ENCODE measurements at regions not wholly inside any gene's neighbourhood (a gene's known extent, or its start where the extent isn't known, plus 50 kb on each side); places are given as distances from the start of the nearest gene placed in this dataset.

DNA sequence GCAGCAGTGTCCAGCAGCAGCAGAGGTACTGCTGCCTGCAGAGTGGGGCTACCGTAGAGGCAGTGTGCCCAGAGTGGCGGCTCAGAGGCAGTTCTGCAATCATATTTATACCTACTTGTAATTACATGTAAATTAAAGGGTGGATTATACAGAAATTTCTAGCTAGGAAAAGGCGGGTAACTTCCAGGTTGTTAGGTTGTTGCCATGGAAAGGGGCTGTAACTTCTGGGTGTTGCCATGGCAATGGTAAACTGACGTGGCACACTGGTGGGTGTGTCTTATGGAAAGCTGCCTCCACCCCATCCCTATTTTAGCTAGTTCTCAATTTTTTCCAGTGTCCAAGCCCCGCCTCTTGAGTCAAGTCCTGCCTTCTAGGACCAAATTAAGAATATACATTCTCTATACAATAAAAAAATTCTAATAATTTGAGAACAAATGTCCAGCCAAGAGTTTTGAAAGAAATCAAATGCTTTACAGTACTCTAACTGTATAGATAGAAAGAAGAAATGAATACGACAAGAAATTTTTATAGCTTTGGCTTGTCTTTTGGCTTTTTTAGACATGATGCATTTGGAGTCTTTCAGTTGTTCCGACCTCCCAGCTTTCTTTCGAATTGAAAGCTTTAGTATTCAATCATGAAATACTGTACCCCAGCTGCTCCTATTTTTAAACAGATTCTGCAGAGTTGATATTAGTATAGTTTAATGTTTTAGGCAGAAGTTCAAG lies 816.6 kb downstream of the DIAPH3 start:
- TF ChIP-seq POLR2AphosphoS5 (IDR thresholded peaks at IDR 0.05; ENCODE audit: low read depth, low read length) (no peak), POLR2A (IDR thresholded peaks at IDR 0.05; ENCODE audit: low read depth, low read length) (no peak)

Data from GM12892 (cell line).